ENCODE measurements at regions not wholly inside any gene's neighbourhood (a gene's known extent, or its start where the extent isn't known, plus 50 kb on each side); places are given as distances from the start of the nearest gene placed in this dataset.

GRCh38 chr4:13250263-13250662 is 233.9 kb downstream of the RAB28 start:
- DNase-seq (ENCODE audit: low read depth, low spot score) = no peak

- no peak for DNase-seq (ENCODE audit: low read depth, low spot score)
Observed at GRCh38 chr4:13248621-13249298, 235.4 kb downstream of the RAB28 start.

- DNase-seq (ENCODE audit: low read depth, low spot score) = no peak
Observed at GRCh38 chr4:13246107-13246506, 238.0 kb downstream of the RAB28 start.

GRCh38 chr4:13244444-13244843 is 239.7 kb downstream of the RAB28 start:
- DNase-seq (ENCODE audit: low read depth, low spot score) = no peak

GRCh38 chr4:13243152-13243551 is 241.0 kb downstream of the RAB28 start:
- DNase-seq (ENCODE audit: low read depth, low spot score) = no peak

- no peak for DNase-seq (ENCODE audit: low read depth, low spot score)
Observed at GRCh38 chr4:13240066-13240465, 244.1 kb downstream of the RAB28 start.

- no peak for DNase-seq (ENCODE audit: low read depth, low spot score)
Observed at GRCh38 chr4:13238936-13239335, 245.2 kb downstream of the RAB28 start.

- DNase-seq (ENCODE audit: low read depth, low spot score) = no peak
Observed at GRCh38 chr4:13236485-13236884, 247.7 kb downstream of the RAB28 start.

GRCh38 chr4:13233755-13234154 is 250.4 kb downstream of the RAB28 start:
- DNase-seq (ENCODE audit: low read depth, low spot score) = no peak

- DNase-seq (ENCODE audit: low read depth, low spot score) = no peak
Observed at GRCh38 chr4:13219971-13220370, 264.2 kb downstream of the RAB28 start.

GRCh38 chr4:13218326-13218958 is 265.7 kb downstream of the RAB28 start:
- no peak for DNase-seq (ENCODE audit: low read depth, low spot score)

GRCh38 chr4:13215560-13215959 is 268.6 kb downstream of the RAB28 start:
- no peak for DNase-seq (ENCODE audit: low read depth, low spot score)

- DNase-seq (ENCODE audit: low read depth, low spot score) = no peak
Observed at GRCh38 chr4:13212936-13213335, 271.2 kb downstream of the RAB28 start.

- DNase-seq (ENCODE audit: low read depth, low spot score) = no peak
Observed at GRCh38 chr4:13209600-13209999, 274.5 kb downstream of the RAB28 start.

- no peak for DNase-seq (ENCODE audit: low read depth, low spot score)
Observed at GRCh38 chr4:13208558-13209193, 275.5 kb downstream of the RAB28 start.

GRCh38 chr4:13207226-13207625 is 276.9 kb downstream of the RAB28 start:
- no peak for DNase-seq (ENCODE audit: low read depth, low spot score)

- no peak for DNase-seq (ENCODE audit: low read depth, low spot score)
Observed at GRCh38 chr4:13203101-13203500, 281.0 kb downstream of the RAB28 start.

GRCh38 chr4:13202701-13203100 is 281.4 kb downstream of the RAB28 start:
- no peak for DNase-seq (ENCODE audit: low read depth, low spot score)

GRCh38 chr4:13201241-13201640 is 282.9 kb downstream of the RAB28 start:
- no peak for DNase-seq (ENCODE audit: low read depth, low spot score)

GRCh38 chr4:13196721-13197120 is 287.4 kb downstream of the RAB28 start:
- no peak for DNase-seq (ENCODE audit: low read depth, low spot score)

GRCh38 chr4:13193662-13194061 is 290.5 kb downstream of the RAB28 start:
- no peak for DNase-seq (ENCODE audit: low read depth, low spot score)

GRCh38 chr4:13190093-13190721 is 293.9 kb downstream of the RAB28 start:
- no peak for DNase-seq (ENCODE audit: low read depth, low spot score)
